AG09319 (cell line): ENCODE measurements at regions not wholly inside any gene's neighbourhood (a gene's known extent, or its start where the extent isn't known, plus 50 kb on each side); places are given as distances from the start of the nearest gene placed in this dataset.

Experiments used
- DNase-seq: peaks from one replicate; pipeline ENCODE4 v3.0.0-alpha.2; 2010; ENCODE audit warnings: low read depth; ENCODE audit errors: extremely low read depth
- TF ChIP-seq, protein P1 (sequence below): IDR thresholded peaks from 2 replicates; pipeline ENCODE4 v1.5.1; 2011; ENCODE audit warnings: low read depth, mild to moderate bottlenecking, inconsistent platforms, low read length, moderate library complexity

DNA sequence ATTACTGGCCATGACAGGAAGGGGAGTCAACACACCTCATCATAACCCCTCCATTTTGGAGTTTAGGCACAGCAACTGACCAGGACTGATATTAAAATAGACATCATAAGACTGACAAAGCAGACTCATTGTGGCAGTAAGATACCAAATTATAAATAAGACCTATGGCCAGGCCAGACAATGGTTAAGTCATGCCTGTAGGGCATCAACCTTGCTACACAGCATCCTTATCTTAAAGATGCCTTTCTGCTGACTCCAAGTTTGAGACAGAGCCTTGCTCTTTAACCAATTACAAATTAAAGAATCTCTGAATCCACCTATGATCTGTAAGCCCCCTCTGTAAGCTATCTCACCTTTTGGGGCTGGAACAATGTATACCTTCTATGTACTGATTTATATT is 65.5 kb downstream of the VCX2 start:
- TF ChIP-seq, protein P1, sequence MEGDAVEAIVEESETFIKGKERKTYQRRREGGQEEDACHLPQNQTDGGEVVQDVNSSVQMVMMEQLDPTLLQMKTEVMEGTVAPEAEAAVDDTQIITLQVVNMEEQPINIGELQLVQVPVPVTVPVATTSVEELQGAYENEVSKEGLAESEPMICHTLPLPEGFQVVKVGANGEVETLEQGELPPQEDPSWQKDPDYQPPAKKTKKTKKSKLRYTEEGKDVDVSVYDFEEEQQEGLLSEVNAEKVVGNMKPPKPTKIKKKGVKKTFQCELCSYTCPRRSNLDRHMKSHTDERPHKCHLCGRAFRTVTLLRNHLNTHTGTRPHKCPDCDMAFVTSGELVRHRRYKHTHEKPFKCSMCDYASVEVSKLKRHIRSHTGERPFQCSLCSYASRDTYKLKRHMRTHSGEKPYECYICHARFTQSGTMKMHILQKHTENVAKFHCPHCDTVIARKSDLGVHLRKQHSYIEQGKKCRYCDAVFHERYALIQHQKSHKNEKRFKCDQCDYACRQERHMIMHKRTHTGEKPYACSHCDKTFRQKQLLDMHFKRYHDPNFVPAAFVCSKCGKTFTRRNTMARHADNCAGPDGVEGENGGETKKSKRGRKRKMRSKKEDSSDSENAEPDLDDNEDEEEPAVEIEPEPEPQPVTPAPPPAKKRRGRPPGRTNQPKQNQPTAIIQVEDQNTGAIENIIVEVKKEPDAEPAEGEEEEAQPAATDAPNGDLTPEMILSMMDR = no peak
- DNase-seq = no peak

DNA sequence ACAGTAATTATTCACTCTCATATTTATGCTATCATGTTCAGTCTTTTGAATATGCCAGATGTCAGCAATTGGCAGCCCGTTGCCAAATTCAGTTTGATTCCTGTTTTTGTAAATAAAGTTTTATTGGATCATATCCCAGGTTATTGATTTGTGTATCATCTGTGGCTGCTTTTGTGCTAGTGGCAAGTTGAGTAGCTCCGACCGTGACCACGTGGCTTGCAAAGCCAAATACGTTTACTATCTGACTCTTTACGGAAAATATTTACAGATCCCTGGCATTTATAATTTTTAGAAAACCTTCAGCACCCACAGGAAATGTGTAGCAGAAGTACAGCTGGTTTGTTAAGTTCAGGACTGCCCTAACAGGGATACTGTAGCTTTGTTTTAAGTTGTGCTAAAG is 67.4 kb downstream of the VCX2 start:
- DNase-seq = no peak

DNA sequence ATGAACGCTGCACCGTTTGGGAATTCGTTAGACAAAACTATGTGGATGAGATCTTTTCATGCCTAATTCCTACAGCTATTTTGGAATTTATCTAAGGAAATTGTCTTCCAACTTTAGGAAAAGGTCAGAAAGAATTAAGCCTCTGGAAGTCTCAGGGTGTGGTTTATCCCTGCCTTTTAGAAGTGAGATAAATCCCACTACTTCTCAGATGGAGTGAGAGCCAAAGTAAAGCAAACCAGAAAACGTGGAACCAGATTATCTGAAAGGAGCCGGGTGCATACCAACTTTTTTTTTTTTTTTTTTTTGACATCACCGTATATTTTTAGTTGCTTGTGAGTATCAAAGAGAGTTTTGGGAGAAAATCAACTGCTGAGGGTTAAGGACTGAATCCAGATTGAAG is 79.6 kb downstream of the VCX2 start:
- no peak for DNase-seq
- TF ChIP-seq, protein P1 = no peak

More for the DNA sequence above, 67.4 kb downstream of the VCX2 start:
- TF ChIP-seq, protein P1 = no peak

DNA sequence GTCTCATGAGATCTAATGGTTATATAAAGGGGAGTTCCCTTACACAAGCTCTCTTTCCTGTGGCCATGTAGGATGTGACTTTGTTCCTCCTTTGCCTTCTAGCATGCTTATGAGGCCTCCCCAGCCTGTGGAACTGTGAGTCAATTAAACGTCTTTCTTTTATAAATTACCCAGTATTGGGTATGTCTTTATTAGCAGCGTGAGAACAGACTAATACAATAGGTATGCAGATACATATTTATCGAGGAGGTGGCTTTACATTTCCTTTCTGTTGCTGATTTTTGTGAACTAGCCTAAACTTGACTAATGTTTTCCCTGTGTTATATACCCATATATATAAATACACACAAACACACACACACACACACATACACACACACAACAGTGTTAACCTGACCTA is 80.2 kb downstream of the VCX2 start:
- DNase-seq = no peak
- TF ChIP-seq, protein P1 = no peak

DNA sequence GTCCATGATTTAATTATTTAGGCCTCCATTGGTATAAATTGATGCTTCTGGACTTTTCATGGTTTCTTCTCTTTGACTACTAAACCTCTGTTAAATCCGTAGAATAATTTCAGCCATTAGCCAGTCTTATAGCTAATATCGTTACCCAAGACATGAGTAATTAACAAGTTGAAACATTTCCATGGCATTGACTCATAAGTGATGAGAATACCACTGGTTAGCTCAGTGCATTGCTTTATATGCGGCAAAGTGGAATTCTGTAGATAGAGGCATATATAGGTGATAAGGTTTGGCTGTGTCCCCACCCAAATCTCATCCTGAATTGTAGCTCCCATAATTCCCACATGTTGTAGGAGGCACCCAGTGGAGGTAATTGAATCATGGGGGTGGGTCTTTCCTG is 80.6 kb downstream of the VCX2 start:
- DNase-seq = no peak
- TF ChIP-seq, protein P1 = no peak

DNA sequence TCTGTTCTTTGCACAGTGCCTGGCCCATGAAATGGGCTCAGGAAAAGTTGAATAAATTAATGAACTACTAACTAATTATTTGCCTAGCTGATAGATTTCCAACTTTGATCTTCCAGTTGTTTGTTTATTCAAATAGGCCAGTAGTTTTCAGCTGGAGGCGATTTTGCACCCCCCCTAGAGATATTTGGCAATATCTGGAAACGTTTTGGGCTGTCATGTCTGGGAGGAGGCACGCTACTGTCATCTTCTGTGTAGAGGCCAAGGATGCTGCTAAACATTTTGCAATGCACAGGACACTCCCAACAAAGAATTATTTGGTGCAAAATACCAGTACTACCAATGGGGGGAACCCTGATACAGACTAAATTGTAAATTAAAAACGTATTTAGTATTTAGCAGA is 81.9 kb downstream of the VCX2 start:
- TF ChIP-seq, protein P1 = no peak

DNA sequence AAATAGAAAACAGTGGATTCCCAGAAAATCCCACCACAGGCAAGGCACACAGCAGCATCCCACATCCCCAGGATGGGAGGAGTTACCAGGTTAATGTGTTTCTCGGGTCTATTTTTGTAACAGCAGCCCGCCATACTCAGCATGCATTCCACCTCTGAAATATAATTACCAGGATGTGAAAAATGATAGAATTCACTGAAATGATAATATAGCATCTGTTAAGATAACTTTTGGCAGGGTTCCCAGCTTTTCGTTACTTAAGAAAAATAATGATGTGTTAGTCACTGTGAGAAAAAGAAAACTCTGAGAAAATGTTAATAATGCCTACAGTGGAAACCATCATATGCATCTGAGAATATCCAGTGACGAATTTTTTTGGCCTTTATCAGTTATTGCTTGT is 87.1 kb downstream of the VCX2 start:
- DNase-seq = no peak
- TF ChIP-seq, protein P1 = no peak

More for the DNA sequence above, 81.9 kb downstream of the VCX2 start:
- DNase-seq = no peak

DNA sequence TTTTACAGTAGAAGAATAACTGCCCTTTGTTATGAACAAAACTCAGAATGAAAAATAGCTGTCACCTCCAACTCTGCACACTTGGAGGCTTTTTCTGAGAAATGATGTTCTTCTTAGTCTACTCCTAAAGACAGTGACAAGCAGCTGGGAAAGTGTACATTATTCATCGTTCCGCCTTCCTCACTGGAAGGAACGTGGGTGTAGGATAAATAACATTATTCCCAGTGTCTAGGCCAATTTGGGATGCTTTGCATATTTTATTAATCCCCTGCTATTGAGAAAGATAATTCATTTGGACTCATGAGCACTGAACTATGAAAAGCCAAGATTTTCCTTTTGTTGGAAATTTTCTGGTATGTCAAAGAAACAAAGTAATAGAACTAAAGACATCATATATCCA is 87.8 kb downstream of the VCX2 start:
- TF ChIP-seq, protein P1 = no peak
- DNase-seq = no peak
